Caco-2 (cell line): ENCODE measurements at regions not wholly inside any gene's neighbourhood (a gene's known extent, or its start where the extent isn't known, plus 50 kb on each side); places are given as distances from the start of the nearest gene placed in this dataset.

ENCODE experiments used
- BruUV-seq: library from RNA; stranded (reverse); fragments of 400-500 nt; replicated peaks from 2 replicates; lab custom pipeline; 2021; lab: Mats Ljungman, UMichigan
- CTCF ChIA-PET: fragments of 300-600 bp; sonication (Branson Sonifier 250); formaldehyde crosslinking; loops from one replicate; lab custom pipeline; 2022; ENCODE audit warnings: antibody characterized with exemption; lab: Charles Lee
- POLR2A ChIA-PET: fragments of 300-600 bp; sonication (Branson Sonifier 250); formaldehyde crosslinking; loops from one replicate; lab custom pipeline; 2022; ENCODE audit warnings: antibody characterized with exemption; lab: Charles Lee
- DNase-seq, 2 experiments: peaks; one replicate each; pipeline versions ENCODE4 v3.0.0 to v3.0.0-alpha.2; 2020 to 2022
- H3K27me3 ChIP-seq: replicated peaks from 2 replicates; pipeline ENCODE4 v1.6.0; 2011; ENCODE audit warnings: low read length; ENCODE audit not compliant: control insufficient read depth, insufficient read depth
- H3K36me3 ChIP-seq: 2 replicates; pipeline ENCODE4 v1.5.1; 2011; ENCODE audit warnings: low read length; ENCODE audit not compliant: control insufficient read depth, insufficient read depth
- H3K4me1 ChIP-seq: fragments of 250-450 bp; sonication (Bioruptor Pico); 2 replicates; pipeline ENCODE4 v1.5.1; 2020; ENCODE audit warnings: mild to moderate bottlenecking
- H3K4me3 ChIP-seq: 2 replicates; pipeline ENCODE4 v1.5.1; 2011; ENCODE audit warnings: low read depth, mild to moderate bottlenecking, control low read depth, low read length
- H3K9me3 ChIP-seq: fragments of 250-450 bp; sonication (Bioruptor Pico); 2 replicates; pipeline ENCODE4 v1.5.1; 2020; ENCODE audit warnings: mild to moderate bottlenecking, moderate library complexity
- H3K27ac Mint-ChIP-seq: one replicate; pipeline ENCODE4 v1.8.0; 2022; ENCODE audit warnings: mixed read lengths; ENCODE audit not compliant: unreplicated experiment
- H3K27me3 Mint-ChIP-seq: one replicate; pipeline ENCODE4 v1.8.0; 2022; ENCODE audit warnings: mixed read lengths; ENCODE audit not compliant: insufficient read depth, unreplicated experiment
- H3K36me3 Mint-ChIP-seq: one replicate; pipeline ENCODE4 v1.8.0; 2022; ENCODE audit warnings: mild to moderate bottlenecking, mixed read lengths; ENCODE audit not compliant: insufficient read depth, unreplicated experiment
- H3K4me1 Mint-ChIP-seq: one replicate; pipeline ENCODE4 v1.8.0; 2022; ENCODE audit warnings: low read depth, mixed read lengths; ENCODE audit not compliant: unreplicated experiment
- H3K4me3 Mint-ChIP-seq: one replicate; pipeline ENCODE4 v1.8.0; 2022; ENCODE audit warnings: mild to moderate bottlenecking, moderate library complexity, mixed read lengths; ENCODE audit not compliant: unreplicated experiment
- H3K9me3 Mint-ChIP-seq: one replicate; pipeline ENCODE4 v1.8.0; 2022; ENCODE audit warnings: mixed read lengths; ENCODE audit not compliant: unreplicated experiment
- intact Hi-C: fragments of 100-400 bp; cut with micrococcal nuclease; formaldehyde crosslinking; loops from one replicate; pipeline ENCODE4 v1.10.0; 2022; ENCODE audit not compliant: unreplicated experiment
- TF ChIP-seq, protein P1 (sequence below), 2 experiments: fragments of 200-600 bp in 1 of 2; IDR thresholded peaks; 1 replicate in 1 of 2; 2 replicates in 1 of 2; pipeline versions ENCODE4 v1.5.1 to v1.8.0; 2011 to 2022; ENCODE audit warnings: antibody characterized with exemption in 1 of 2, control low read depth in 1 of 2, inconsistent platforms in 1 of 2, low read depth in 1 of 2, low read length in 1 of 2, mild to moderate bottlenecking in 1 of 2, moderate library complexity in 1 of 2; ENCODE audit not compliant: insufficient read depth in 1 of 2, severe bottlenecking in 1 of 2, unreplicated experiment in 1 of 2

DNA sequence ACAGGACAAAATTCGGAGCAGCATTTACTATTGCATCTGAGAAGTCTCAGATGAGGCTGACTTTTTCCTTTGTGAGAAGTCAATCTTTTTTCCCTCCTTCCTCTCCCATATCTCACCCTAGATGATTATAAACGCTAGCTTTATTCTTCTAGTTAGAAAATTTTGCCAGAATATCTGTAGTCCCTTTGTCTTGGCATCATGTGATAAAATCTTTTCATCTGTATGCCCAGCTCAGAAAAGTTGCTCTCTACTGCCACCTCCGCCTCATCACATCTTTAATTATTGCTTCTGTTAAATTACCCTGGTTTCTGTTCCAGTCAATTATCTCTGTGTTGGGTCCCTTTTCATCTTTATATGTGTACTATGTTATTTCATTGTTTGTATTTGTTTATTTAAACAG is 210.8 kb upstream of the SLC35G4 start:
- no TSS peak for BruUV-seq
- DNase-seq = no peak
- Mint-ChIP-seq H3K9me3 (no peaks in the 10 kb centered on the region), H3K27ac (no peak overlapping the region), H3K4me3 (no peak overlapping the region), H3K27me3 (no peaks in the 10 kb centered on the region), H3K4me1 (no peaks in the 10 kb centered on the region), H3K36me3 (no peaks in the 10 kb centered on the region)
- Histone ChIP-seq H3K36me3 (no peaks in the 10 kb centered on the region), H3K4me1 (no peaks in the 10 kb centered on the region), H3K9me3 (no peaks in the 10 kb centered on the region; the same call in 1 of the 2 replicates), H3K27me3 (no peaks in the 10 kb centered on the region), H3K4me3 (no peak overlapping the region)
- TF ChIP-seq, protein P1, sequence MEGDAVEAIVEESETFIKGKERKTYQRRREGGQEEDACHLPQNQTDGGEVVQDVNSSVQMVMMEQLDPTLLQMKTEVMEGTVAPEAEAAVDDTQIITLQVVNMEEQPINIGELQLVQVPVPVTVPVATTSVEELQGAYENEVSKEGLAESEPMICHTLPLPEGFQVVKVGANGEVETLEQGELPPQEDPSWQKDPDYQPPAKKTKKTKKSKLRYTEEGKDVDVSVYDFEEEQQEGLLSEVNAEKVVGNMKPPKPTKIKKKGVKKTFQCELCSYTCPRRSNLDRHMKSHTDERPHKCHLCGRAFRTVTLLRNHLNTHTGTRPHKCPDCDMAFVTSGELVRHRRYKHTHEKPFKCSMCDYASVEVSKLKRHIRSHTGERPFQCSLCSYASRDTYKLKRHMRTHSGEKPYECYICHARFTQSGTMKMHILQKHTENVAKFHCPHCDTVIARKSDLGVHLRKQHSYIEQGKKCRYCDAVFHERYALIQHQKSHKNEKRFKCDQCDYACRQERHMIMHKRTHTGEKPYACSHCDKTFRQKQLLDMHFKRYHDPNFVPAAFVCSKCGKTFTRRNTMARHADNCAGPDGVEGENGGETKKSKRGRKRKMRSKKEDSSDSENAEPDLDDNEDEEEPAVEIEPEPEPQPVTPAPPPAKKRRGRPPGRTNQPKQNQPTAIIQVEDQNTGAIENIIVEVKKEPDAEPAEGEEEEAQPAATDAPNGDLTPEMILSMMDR (IDR thresholded peaks at IDR 0.05; ENCODE audit: insufficient read depth in 1 of 2, low read depth in 1 of 2, low read length in 1 of 2, severe bottlenecking in 1 of 2, unreplicated experiment in 1 of 2) = no peak
- POLR2A ChIA-PET = no interaction called here
- intact Hi-C loops = no loop called here
- CTCF ChIA-PET = interaction anchor here (0.7 kb wide), 1 partner anchor 435 kb away, joined by 3 read pairs; no protein-coding TSS in a partner anchor

DNA sequence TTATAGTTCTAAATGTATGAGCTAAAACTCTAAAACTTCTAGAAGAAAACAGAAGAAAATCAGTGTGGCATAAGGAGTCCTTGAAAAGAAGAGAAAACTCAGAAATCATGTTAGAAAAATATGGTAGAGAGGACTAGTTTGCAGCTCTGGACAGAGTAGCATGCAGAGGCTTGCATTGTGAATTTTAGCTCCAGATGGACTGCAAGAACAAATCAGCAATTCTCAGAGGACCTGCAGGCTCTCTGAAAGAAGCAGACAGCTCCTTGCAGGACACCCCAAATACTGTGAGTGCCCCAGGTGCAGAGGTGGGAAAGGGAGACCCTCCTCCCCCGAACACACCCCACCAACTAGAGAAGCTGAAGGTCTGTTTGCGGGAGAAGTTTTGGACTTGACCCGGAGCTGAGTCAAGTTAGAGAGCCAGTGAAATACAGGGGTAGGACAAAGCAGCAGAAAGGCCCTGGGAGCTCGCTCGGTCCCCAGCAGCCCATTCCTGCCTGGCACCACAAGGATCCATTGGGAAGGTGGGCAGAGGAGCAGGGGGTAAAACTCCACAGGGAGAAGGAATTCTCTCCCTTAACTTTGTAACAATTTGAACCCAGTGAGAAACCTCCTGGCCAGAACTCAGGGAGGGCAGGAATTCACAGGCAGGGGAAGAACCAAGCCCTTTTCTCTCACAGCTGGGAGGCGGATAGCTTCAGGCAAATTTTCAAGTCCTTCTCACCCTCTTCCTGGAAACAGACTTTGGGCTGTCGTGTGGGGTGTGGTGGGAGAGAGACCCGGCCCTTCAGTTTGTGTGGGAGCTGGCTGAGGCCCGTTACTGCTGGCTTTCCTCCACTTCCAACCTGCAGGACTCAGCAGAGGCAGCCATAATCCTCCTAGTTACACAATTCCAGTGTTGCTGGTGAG is 216.2 kb upstream of the SLC35G4 start:
- no peaks in the 10 kb centered on the region for H3K27me3 ChIP-seq
- CTCF ChIA-PET = no interaction called here
- H3K9me3 ChIP-seq = no peaks in the 10 kb centered on the region; the same call in 1 of the 2 replicates
- H3K4me1 ChIP-seq = no peaks in the 10 kb centered on the region
- no peak for DNase-seq
- no peaks in the 10 kb centered on the region for H3K36me3 Mint-ChIP-seq
- H3K9me3 Mint-ChIP-seq = no peaks in the 10 kb centered on the region
- no peaks in the 10 kb centered on the region for H3K27me3 Mint-ChIP-seq
- POLR2A ChIA-PET = no interaction called here
- H3K4me3 ChIP-seq = no peak overlapping the region
- H3K4me3 Mint-ChIP-seq = no peak overlapping the region
- H3K4me1 Mint-ChIP-seq = no peaks in the 10 kb centered on the region
- BruUV-seq = no TSS peak
- TF ChIP-seq, protein P1 (IDR thresholded peaks at IDR 0.05; ENCODE audit: insufficient read depth in 1 of 2, low read depth in 1 of 2, low read length in 1 of 2, severe bottlenecking in 1 of 2, unreplicated experiment in 1 of 2) = no peak
- intact Hi-C loops = no loop called here
- H3K36me3 ChIP-seq = no peaks in the 10 kb centered on the region
- H3K27ac Mint-ChIP-seq = no peak overlapping the region

DNA sequence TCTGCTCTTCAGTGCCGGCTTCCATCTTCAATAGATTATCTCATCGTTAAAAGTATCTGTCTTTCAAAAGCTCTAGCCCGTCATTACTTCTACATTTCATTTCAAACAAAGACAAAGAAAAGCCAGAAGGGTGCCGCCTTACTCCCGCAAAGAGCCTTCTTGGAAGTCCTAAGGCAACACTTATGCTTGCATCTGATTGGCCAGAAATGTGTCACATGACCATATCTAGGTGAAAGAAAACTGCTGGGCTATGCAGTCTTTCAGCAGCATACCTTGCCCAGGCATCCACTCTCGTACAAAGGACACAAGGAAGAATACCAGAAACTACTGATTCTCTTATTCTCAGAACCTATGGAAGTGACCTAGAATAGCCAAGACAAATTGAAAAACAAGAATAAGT is 217.1 kb upstream of the SLC35G4 start:
- Histone ChIP-seq H3K9me3 (no peaks in the 10 kb centered on the region; the same call in 1 of the 2 replicates), H3K4me3 (no peak overlapping the region), H3K4me1 (no peaks in the 10 kb centered on the region), H3K36me3 (no peaks in the 10 kb centered on the region), H3K27me3 (no peaks in the 10 kb centered on the region)
- no peak overlapping the region for H3K27ac Mint-ChIP-seq
- H3K9me3 Mint-ChIP-seq = no peaks in the 10 kb centered on the region
- H3K27me3 Mint-ChIP-seq = no peaks in the 10 kb centered on the region
- POLR2A ChIA-PET = no interaction called here
- H3K4me3 Mint-ChIP-seq = no peak overlapping the region
- TF ChIP-seq, protein P1 (IDR thresholded peaks at IDR 0.05; ENCODE audit: insufficient read depth in 1 of 2, low read depth in 1 of 2, low read length in 1 of 2, severe bottlenecking in 1 of 2, unreplicated experiment in 1 of 2) = no peak
- intact Hi-C loops = no loop called here
- DNase-seq = no peak
- H3K36me3 Mint-ChIP-seq = no peaks in the 10 kb centered on the region
- BruUV-seq = no TSS peak
- CTCF ChIA-PET = no interaction called here
- no peaks in the 10 kb centered on the region for H3K4me1 Mint-ChIP-seq
